Loucy (cell line): ENCODE measurements at regions not wholly inside any gene's neighbourhood (a gene's known extent, or its start where the extent isn't known, plus 50 kb on each side); places are given as distances from the start of the nearest gene placed in this dataset.

Experiments
- CTCF ChIP-seq: fragments of 200-600 bp; sonication (generic); conservative IDR thresholded peaks from 2 replicates; pipeline ENCODE4 v1.5.1; 2014; ENCODE audit warnings: mild to moderate bottlenecking, antibody characterized with exemption, low read length
- EZH2phosphoT487 ChIP-seq: fragments of 200-600 bp; IDR thresholded peaks from 2 replicates; pipeline ENCODE4 v1.6.1; 2018; ENCODE audit warnings: antibody characterized with exemption, mild to moderate bottlenecking, moderate library complexity, borderline replicate concordance

GRCh38 chr17:5753421-5753820 is 169.1 kb upstream of the NLRP1 start:
- TF ChIP-seq CTCF (no peak), EZH2phosphoT487 (no peak)
